BE2C (cell line): ENCODE measurements at regions not wholly inside any gene's neighbourhood (a gene's known extent, or its start where the extent isn't known, plus 50 kb on each side); places are given as distances from the start of the nearest gene placed in this dataset.

Experiments used
- DNase-seq: peaks from one replicate; pipeline ENCODE4 v3.0.0-alpha.2; 2020
- H3K27me3 ChIP-seq: fragments of 250-450 bp; sonication (Bioruptor Pico); 2 replicates; pipeline ENCODE4 v1.5.1; 2020; ENCODE audit warnings: mild to moderate bottlenecking
- H3K36me3 ChIP-seq: fragments of 250-450 bp; sonication (Bioruptor Pico); 2 replicates; pipeline ENCODE4 v1.5.1; 2020; ENCODE audit warnings: mild to moderate bottlenecking
- H3K4me1 ChIP-seq: fragments of 250-450 bp; sonication (Bioruptor Pico); 2 replicates; pipeline ENCODE4 v1.5.1; 2020
- H3K4me3 ChIP-seq: 2 replicates; pipeline ENCODE4 v1.5.1; 2011; ENCODE audit warnings: low read depth, low read length
- H3K9me3 ChIP-seq: fragments of 250-450 bp; sonication (Bioruptor Pico); 2 replicates; pipeline ENCODE4 v1.5.1; 2020
- TF ChIP-seq, protein P1 (sequence below): IDR thresholded peaks from 2 replicates; pipeline ENCODE4 v1.5.1; 2012; ENCODE audit warnings: mild to moderate bottlenecking, low read depth, low read length

DNA sequence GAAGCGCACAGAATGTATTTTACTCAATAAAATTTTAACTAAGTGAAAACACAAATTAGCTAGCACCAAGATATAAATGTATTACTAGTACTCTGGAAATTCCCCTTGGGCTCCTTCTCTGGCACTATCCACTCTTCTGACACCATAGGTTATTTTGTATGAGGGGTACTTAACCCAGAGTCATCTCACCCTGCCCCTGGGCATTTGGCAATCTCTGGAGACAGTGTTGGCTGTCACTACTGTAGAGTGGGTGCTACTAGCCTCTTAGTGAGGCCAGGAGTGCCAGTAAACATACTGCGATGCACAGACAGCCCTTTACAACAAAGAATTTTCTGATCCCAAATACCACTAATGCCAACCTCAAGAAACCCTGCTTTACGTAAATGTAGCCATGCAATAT is 246.3 kb upstream of the KBTBD8 start:
- no peaks in the 10 kb centered on the region for H3K4me1 ChIP-seq
- H3K4me3 ChIP-seq, result no peak overlapping the region
- TF ChIP-seq, protein P1, sequence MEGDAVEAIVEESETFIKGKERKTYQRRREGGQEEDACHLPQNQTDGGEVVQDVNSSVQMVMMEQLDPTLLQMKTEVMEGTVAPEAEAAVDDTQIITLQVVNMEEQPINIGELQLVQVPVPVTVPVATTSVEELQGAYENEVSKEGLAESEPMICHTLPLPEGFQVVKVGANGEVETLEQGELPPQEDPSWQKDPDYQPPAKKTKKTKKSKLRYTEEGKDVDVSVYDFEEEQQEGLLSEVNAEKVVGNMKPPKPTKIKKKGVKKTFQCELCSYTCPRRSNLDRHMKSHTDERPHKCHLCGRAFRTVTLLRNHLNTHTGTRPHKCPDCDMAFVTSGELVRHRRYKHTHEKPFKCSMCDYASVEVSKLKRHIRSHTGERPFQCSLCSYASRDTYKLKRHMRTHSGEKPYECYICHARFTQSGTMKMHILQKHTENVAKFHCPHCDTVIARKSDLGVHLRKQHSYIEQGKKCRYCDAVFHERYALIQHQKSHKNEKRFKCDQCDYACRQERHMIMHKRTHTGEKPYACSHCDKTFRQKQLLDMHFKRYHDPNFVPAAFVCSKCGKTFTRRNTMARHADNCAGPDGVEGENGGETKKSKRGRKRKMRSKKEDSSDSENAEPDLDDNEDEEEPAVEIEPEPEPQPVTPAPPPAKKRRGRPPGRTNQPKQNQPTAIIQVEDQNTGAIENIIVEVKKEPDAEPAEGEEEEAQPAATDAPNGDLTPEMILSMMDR, result no peak
- no peaks in the 10 kb centered on the region for H3K36me3 ChIP-seq
- peaks cover 3% of the 10 kb centered on the region; the same call in 1 of the 2 replicates for H3K27me3 ChIP-seq
- no peak for DNase-seq
- no peaks in the 10 kb centered on the region for H3K9me3 ChIP-seq

DNA sequence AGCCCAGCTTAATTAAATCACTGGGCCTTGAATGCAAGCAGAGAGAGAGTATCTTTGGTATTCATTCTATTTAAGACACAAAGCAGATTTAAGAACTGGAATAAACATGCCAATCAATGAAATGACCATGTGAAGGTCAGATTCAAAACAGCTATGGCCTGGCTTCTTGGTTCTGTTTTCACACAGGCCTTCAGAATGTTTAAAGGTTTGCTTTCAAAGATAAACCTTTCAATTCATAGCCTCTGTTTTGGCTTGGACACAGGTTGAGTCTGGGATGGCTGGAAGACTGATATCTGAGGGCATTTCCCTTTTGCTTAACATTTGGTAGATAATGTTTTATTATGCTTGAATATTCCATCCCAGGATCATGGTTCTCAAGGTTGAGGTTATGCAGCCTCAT is 244.4 kb upstream of the KBTBD8 start:
- Histone ChIP-seq H3K27me3 (no peaks in the 10 kb centered on the region), H3K9me3 (no peaks in the 10 kb centered on the region), H3K36me3 (no peaks in the 10 kb centered on the region), H3K4me1 (no peaks in the 10 kb centered on the region), H3K4me3 (no peak overlapping the region)
- no peak for DNase-seq
- TF ChIP-seq, protein P1, result no peak

DNA sequence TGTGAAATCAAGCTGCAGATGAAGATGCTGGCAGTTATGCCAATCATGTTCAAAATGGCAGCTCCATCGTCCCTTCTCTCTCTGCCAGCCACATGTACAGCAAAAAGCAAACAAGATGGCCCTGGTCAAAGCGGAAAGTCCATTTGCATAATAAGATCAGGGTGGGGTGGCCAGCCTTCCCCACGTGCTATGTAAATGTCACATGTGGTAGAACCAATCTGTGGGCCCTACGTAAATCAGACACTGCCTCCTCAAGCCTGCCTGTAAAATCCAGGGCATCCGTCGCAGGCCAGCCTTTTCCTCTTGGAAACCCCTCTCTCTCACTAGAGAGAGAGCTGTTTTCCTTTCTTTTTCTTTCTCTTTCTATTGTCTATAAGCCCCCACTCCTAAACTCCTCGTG is 243.5 kb upstream of the KBTBD8 start:
- H3K4me3 ChIP-seq, result no peak overlapping the region
- H3K9me3 ChIP-seq, result no peaks in the 10 kb centered on the region
- H3K4me1 ChIP-seq, result no peaks in the 10 kb centered on the region
- H3K36me3 ChIP-seq, result no peaks in the 10 kb centered on the region
- TF ChIP-seq, protein P1, result no peak
- peak; percentile 24 for DNase-seq
- H3K27me3 ChIP-seq, result no peaks in the 10 kb centered on the region

DNA sequence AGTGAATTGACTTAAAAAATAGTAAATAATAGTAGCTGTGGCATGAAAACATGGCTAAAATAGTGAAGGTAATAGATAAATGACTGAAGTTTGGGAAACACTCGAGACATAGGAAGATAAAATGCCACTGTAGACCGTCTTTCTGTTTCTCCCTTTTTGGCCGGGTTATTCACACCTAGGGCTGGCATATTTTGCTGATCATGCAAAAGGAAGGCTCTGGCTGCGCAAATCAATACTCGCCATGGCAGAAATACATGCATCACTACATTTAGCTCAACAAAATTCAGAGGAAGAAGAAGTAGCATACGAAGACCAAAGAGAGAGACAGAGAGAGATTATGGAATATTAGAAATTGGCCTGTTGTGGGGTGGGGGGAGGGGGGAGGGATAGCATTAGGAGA is 242.2 kb upstream of the KBTBD8 start:
- no peaks in the 10 kb centered on the region for H3K36me3 ChIP-seq
- no peaks in the 10 kb centered on the region for H3K27me3 ChIP-seq
- no peak for DNase-seq
- no peak overlapping the region for H3K4me3 ChIP-seq
- TF ChIP-seq, protein P1, result no peak
- H3K9me3 ChIP-seq, result no peaks in the 10 kb centered on the region
- H3K4me1 ChIP-seq, result no peaks in the 10 kb centered on the region

DNA sequence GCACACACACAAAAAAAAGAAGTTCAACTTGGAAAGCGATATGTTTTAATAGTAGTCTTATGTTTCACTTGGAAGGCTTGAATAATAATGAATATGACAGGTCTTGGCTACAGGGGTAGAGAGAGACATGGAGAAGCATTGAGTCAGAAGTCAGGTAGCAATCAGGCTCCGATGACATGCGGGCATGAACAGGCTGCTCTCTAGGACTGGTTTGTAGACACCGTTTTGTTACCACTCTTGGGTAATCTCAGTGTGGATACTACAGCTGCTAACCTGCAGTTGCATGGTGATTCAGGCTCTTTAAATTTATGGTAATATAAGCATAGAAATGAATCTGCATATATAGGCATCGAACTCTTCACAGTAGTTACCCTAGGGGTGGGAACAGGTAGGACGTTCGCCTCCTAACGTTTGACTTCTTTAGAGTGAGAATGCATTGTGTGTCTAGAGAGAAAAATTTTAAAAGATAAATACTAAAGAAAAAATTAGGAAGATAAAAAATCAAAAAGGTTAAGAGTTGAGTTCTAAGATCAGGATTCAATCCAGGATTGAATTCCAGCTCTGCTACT is 241.6 kb upstream of the KBTBD8 start:
- H3K27me3 ChIP-seq, result no peaks in the 10 kb centered on the region
- no peaks in the 10 kb centered on the region for H3K4me1 ChIP-seq
- TF ChIP-seq, protein P1, result no peak
- no peaks in the 10 kb centered on the region for H3K36me3 ChIP-seq
- no peak for DNase-seq
- H3K9me3 ChIP-seq, result no peaks in the 10 kb centered on the region
- no peak overlapping the region for H3K4me3 ChIP-seq

DNA sequence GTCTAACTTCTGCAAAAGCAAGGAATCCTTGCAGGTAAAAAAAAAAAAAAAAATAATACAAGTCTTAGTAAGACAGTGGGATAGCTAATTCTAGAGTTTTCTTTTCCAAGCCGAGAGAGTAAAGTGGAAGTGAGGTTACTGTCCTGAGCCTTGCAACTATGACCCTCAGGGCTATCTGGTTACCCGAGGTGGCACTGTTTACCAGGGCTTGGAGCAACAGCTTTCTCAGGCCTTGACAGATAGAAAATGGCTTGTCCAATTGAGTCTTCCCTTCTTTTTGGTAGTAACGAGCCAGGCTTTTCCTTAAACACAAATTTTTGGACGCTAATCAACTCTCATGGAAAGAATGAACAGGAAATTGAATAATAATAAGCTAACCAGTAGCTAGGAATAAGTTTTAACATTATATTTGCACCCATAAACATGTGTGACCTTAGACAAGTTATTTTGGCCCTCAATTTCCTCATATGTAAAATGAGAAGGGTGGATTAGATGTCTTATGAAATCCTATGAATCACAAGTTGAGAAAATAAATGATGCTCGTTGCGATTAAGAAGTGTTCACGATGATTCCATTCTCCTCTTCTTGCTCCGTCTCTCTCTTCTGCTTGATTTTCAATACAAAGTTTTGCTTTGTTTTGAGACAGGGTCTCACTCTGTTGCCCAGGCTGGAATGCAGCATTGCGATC is 236.9 kb upstream of the KBTBD8 start:
- Histone ChIP-seq H3K36me3 (no peaks in the 10 kb centered on the region), H3K4me3 (no peak overlapping the region), H3K4me1 (no peaks in the 10 kb centered on the region), H3K9me3 (no peaks in the 10 kb centered on the region), H3K27me3 (no peaks in the 10 kb centered on the region)
- DNase-seq, result no peak
- TF ChIP-seq, protein P1, result no peak
